SK-N-SH (cell line): ENCODE measurements at regions not wholly inside any gene's neighbourhood (a gene's known extent, or its start where the extent isn't known, plus 50 kb on each side); places are given as distances from the start of the nearest gene placed in this dataset.

Experiments used
- CHD2 ChIP-seq: fragments of 150-350 bp; IDR thresholded peaks from 2 replicates; pipeline ENCODE4 v1.6.1; 2018; ENCODE audit warnings: low read length; ENCODE audit not compliant: partially characterized antibody
- CTCF ChIP-seq: fragments of 200-600 bp; sonication (generic); IDR thresholded peaks from 2 replicates; pipeline ENCODE4 v1.6.1; 2017; ENCODE audit warnings: antibody characterized with exemption, mild to moderate bottlenecking, moderate library complexity
- ELF1 ChIP-seq: IDR thresholded peaks from 2 replicates; pipeline ENCODE4 v1.4.0; 2012
- RAD21 ChIP-seq: IDR thresholded peaks from 2 replicates; pipeline ENCODE4 v1.6.1; 2012; ENCODE audit warnings: mild to moderate bottlenecking, low read length
- TAF1 ChIP-seq: IDR thresholded peaks from 2 replicates; pipeline ENCODE4 v1.6.1; 2012; ENCODE audit warnings: low read depth, mild to moderate bottlenecking, low read length, moderate library complexity, borderline replicate concordance
- USF2 ChIP-seq: fragments of 150-350 bp; IDR thresholded peaks from 2 replicates; pipeline ENCODE4 v1.6.1; 2017; ENCODE audit warnings: antibody characterized with exemption, low read length, low read depth, borderline replicate concordance

GRCh38 chr1:170804879-170805278, 130.5 kb upstream of the MROH9 start:
- TF ChIP-seq CTCF, result no peak
- no peak for TF ChIP-seq RAD21
- no peak for TF ChIP-seq TAF1
- no peak for TF ChIP-seq ELF1
- TF ChIP-seq USF2, result no peak
- TF ChIP-seq CHD2, result no peak
